ENCODE measurements at regions not wholly inside any gene's neighbourhood (a gene's known extent, or its start where the extent isn't known, plus 50 kb on each side); places are given as distances from the start of the nearest gene placed in this dataset.

GRCh38 chrX:7993873-7994272 is 66.7 kb upstream of the PNPLA4 start:
- TF ChIP-seq CTCF (IDR thresholded peaks at IDR 0.05) (no peak), POLR2A (IDR thresholded peaks at IDR 0.05) (no peak)
